B cell (primary cell): ENCODE measurements at regions not wholly inside any gene's neighbourhood (a gene's known extent, or its start where the extent isn't known, plus 50 kb on each side); places are given as distances from the start of the nearest gene placed in this dataset.

ENCODE experiments used
- ATAC-seq: fragments of 200-7000 bp; cut with Tn5 transposase; one replicate; pipeline ENCODE4 v1.10.0; 2021; ENCODE audit warnings: low read depth, mild to moderate bottlenecking, moderate number of reproducible peaks, moderate library complexity
- CTCF ChIA-PET: fragments of 350-600 bp; sonication (Branson Sonifier 250); formaldehyde crosslinking; loops from one replicate; lab custom pipeline; 2021; ENCODE audit warnings: antibody characterized with exemption, inconsistent platforms; lab: Charles Lee
- POLR2A ChIA-PET: fragments of 350-600 bp; sonication (Branson Sonifier 250); formaldehyde crosslinking; loops from one replicate; lab custom pipeline; 2021; ENCODE audit warnings: antibody characterized with exemption; lab: Charles Lee
- DNase-seq: peaks from one replicate; pipeline ENCODE4 v3.0.0; 2013
- H2AFZ ChIP-seq: 2 replicates; pipeline ENCODE4 v1.6.1; 2012; ENCODE audit warnings: mild to moderate bottlenecking, low read depth, low read length; ENCODE audit not compliant: insufficient read depth, poor library complexity, severe bottlenecking
- H3K27ac ChIP-seq, 2 donors: 1 replicate in 1 of 2; 2 replicates in 1 of 2; pipeline ENCODE4 v1.5.1; 2012 to 2013; ENCODE audit warnings: low read length in 2 of 2, mild to moderate bottlenecking in 2 of 2, moderate library complexity in 1 of 2
- H3K27me3 ChIP-seq, 4 experiments: fragments of 200-600 bp in 1 of 4; sonication (generic) in 1 of 4; replicated peaks in 1 of 4; 1 replicate in 2 of 4; 2 replicates in 2 of 4; pipeline versions ENCODE4 v1.6.1 to v1.7.0; 2013 to 2016; ENCODE audit warnings: low read length in 3 of 4, mild to moderate bottlenecking in 2 of 4, mixed read lengths in 1 of 4, moderate library complexity in 1 of 4; ENCODE audit not compliant: insufficient read depth in 4 of 4, control insufficient read depth in 3 of 4; ENCODE audit errors: control extremely low read depth in 1 of 4
- H3K36me3 ChIP-seq, 2 experiments: replicated peaks in 1 of 2; 1 replicate in 1 of 2; 2 replicates in 1 of 2; pipeline versions ENCODE4 v1.6.1 to v1.7.1; 2013; ENCODE audit warnings: low read length in 1 of 2; ENCODE audit not compliant: insufficient read depth in 2 of 2, control insufficient read depth in 1 of 2; ENCODE audit errors: control extremely low read depth in 1 of 2, extremely low read depth in 1 of 2
- H3K4me1 ChIP-seq, 2 donors: fragments of 200-600 bp in 1 of 2; sonication (generic) in 1 of 2; 1 replicate in 1 of 2; 2 replicates in 1 of 2; pipeline versions ENCODE4 v1.5.1 to v1.6.1; 2013 to 2017; ENCODE audit warnings: low read length in 2 of 2; ENCODE audit not compliant: control insufficient read depth in 2 of 2, insufficient read depth in 2 of 2
- H3K4me2 ChIP-seq: replicated peaks from 2 replicates; pipeline ENCODE3; 2012; ENCODE audit warnings: mild to moderate bottlenecking, low read depth, low read length; ENCODE audit not compliant: poor library complexity, severe bottlenecking
- H3K4me3 ChIP-seq, 5 experiments: fragments of 200-600 bp in 1 of 5; sonication (generic) in 1 of 5; 1 replicate in 3 of 5; 2 replicates in 2 of 5; pipeline versions ENCODE4 v1.5.1 to v1.7.0; 2011 to 2016; ENCODE audit warnings: low read length in 4 of 5, mild to moderate bottlenecking in 4 of 5, low read depth in 2 of 5, control low read depth in 1 of 5, moderate library complexity in 1 of 5; ENCODE audit not compliant: insufficient read depth in 1 of 5; ENCODE audit errors: control extremely low read depth in 1 of 5, extremely low read depth in 1 of 5
- H3K79me2 ChIP-seq: fragments of 200-600 bp; sonication (generic); one replicate; pipeline ENCODE4 v1.6.0; 2016; ENCODE audit warnings: low read length; ENCODE audit not compliant: control insufficient read depth, insufficient read depth
- H3K9ac ChIP-seq: fragments of 200-600 bp; sonication (generic); 2 replicates; pipeline ENCODE4 v1.6.1; 2017; ENCODE audit warnings: mild to moderate bottlenecking, low read length, moderate library complexity
- H3K9me3 ChIP-seq, 3 donors: one replicate each; pipeline versions ENCODE4 v1.6.1 to v1.7.1; 2013; ENCODE audit warnings: low read length in 2 of 3; ENCODE audit not compliant: control insufficient read depth in 2 of 3, insufficient read depth in 1 of 3; ENCODE audit errors: control extremely low read depth in 1 of 3
- H4K20me1 ChIP-seq: 2 replicates; pipeline ENCODE4 v1.6.0; 2012; ENCODE audit warnings: mild to moderate bottlenecking, low read length; ENCODE audit not compliant: insufficient read depth, control insufficient read depth, poor library complexity, severe bottlenecking
- H3K27ac Mint-ChIP-seq: one replicate; pipeline ENCODE4 v1.8.0; 2021; ENCODE audit warnings: mixed read lengths
- H3K27me3 Mint-ChIP-seq: one replicate; pipeline ENCODE4 v1.8.0; 2021; ENCODE audit warnings: mixed read lengths
- H3K4me1 Mint-ChIP-seq: one replicate; pipeline ENCODE4 v1.8.0; 2021; ENCODE audit warnings: mixed read lengths
- H3K4me3 Mint-ChIP-seq: one replicate; pipeline ENCODE4 v1.8.0; 2021; ENCODE audit warnings: mixed read lengths
- H3K9me3 Mint-ChIP-seq: one replicate; pipeline ENCODE4 v1.8.0; 2022; ENCODE audit warnings: mixed read lengths; ENCODE audit not compliant: insufficient read depth
- EZH2 ChIP-seq: IDR thresholded peaks from 2 replicates; pipeline ENCODE4 v1.6.1; 2012; ENCODE audit warnings: borderline replicate concordance, low read depth, mild to moderate bottlenecking, moderate library complexity, low read length; ENCODE audit not compliant: insufficient read depth, poor library complexity, severe bottlenecking
- WGBS: methylation state at CpG from one replicate; pipeline ENCODE4 v1.1.5; 2013; ENCODE audit warnings: missing lambda C conversion rate; ENCODE audit not compliant: insufficient coverage; 5-methylcytosine and 5-hydroxymethylcytosine counted together
- intact Hi-C: fragments of 100-400 bp; cut with micrococcal nuclease; formaldehyde crosslinking; loops from one replicate; pipeline ENCODE4 v1.10.0; 2022
- TF ChIP-seq, protein P1 (sequence below): fragments of 200-600 bp; IDR thresholded peaks from one replicate; pipeline ENCODE4 v1.8.0; 2022; ENCODE audit warnings: antibody characterized with exemption, mild to moderate bottlenecking

GRCh38 chr2:11058129-11058528 is 97.1 kb upstream of the SLC66A3 start:
- Histone ChIP-seq H4K20me1 (no peaks in the 10 kb centered on the region), H3K79me2 (no peaks in the 10 kb centered on the region), H3K4me1 (no peaks in the 10 kb centered on the region), H3K9me3 (peaks cover 0 to 14% (median 4%) of the 10 kb centered on the region in 3 donors), H3K27ac (no peak overlapping the region), H2AFZ (no peak overlapping the region), H3K4me3 (no peak overlapping the region), H3K27me3 (no peaks in the 10 kb centered on the region), H3K36me3 (no peaks in the 10 kb centered on the region), H3K9ac (no peak overlapping the region), H3K4me2 (no peak overlapping the region)
- 93% methylated on average over 4 of the region's 5 CpGs for WGBS
- no peak overlapping the region for H3K4me3 Mint-ChIP-seq
- no peak for TF ChIP-seq EZH2
- TF ChIP-seq, protein P1, sequence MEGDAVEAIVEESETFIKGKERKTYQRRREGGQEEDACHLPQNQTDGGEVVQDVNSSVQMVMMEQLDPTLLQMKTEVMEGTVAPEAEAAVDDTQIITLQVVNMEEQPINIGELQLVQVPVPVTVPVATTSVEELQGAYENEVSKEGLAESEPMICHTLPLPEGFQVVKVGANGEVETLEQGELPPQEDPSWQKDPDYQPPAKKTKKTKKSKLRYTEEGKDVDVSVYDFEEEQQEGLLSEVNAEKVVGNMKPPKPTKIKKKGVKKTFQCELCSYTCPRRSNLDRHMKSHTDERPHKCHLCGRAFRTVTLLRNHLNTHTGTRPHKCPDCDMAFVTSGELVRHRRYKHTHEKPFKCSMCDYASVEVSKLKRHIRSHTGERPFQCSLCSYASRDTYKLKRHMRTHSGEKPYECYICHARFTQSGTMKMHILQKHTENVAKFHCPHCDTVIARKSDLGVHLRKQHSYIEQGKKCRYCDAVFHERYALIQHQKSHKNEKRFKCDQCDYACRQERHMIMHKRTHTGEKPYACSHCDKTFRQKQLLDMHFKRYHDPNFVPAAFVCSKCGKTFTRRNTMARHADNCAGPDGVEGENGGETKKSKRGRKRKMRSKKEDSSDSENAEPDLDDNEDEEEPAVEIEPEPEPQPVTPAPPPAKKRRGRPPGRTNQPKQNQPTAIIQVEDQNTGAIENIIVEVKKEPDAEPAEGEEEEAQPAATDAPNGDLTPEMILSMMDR, result no peak
- peaks cover 10% of the 10 kb centered on the region for H3K27me3 Mint-ChIP-seq
- ATAC-seq, result no peak
- H3K4me1 Mint-ChIP-seq, result no peaks in the 10 kb centered on the region
- no peak for DNase-seq
- POLR2A ChIA-PET, result no interaction called here
- H3K9me3 Mint-ChIP-seq, result peaks cover 9% of the 10 kb centered on the region
- intact Hi-C loops, result no loop called here
- CTCF ChIA-PET, result no interaction called here
- H3K27ac Mint-ChIP-seq, result no peak overlapping the region

- Histone ChIP-seq H3K36me3 (no peaks in the 10 kb centered on the region), H3K9ac (no peak overlapping the region), H3K4me3 (no peak overlapping the region), H3K27me3 (peaks cover 0 to 3% (median 0%) of the 10 kb centered on the region in 4 experiments), H3K79me2 (no peaks in the 10 kb centered on the region), H3K27ac (no peak overlapping the region), H3K4me2 (no peak overlapping the region), H2AFZ (no peak overlapping the region), H3K9me3 (peaks cover 0 to 14% (median 4%) of the 10 kb centered on the region in 3 donors), H4K20me1 (no peaks in the 10 kb centered on the region), H3K4me1 (no peaks in the 10 kb centered on the region)
- ChIA-PET CTCF (no interaction called here), POLR2A (no interaction called here)
- TF ChIP-seq, protein P1, result no peak
- TF ChIP-seq EZH2, result no peak
- DNase-seq, result no peak
- Mint-ChIP-seq H3K4me1 (no peaks in the 10 kb centered on the region), H3K27me3 (peaks cover 17% of the 10 kb centered on the region), H3K9me3 (peaks cover 11% of the 10 kb centered on the region), H3K4me3 (no peak overlapping the region), H3K27ac (no peak overlapping the region)
- intact Hi-C loops, result no loop called here
- no peak for ATAC-seq
- WGBS, result 100% methylated on average over 1 of the region's 3 CpGs
Measured at GRCh38 chr2:11060376-11061169, 94.7 kb upstream of the SLC66A3 start.
